Type B pancreatic cell (in vitro differentiated cells): ENCODE measurements at regions not wholly inside any gene's neighbourhood (a gene's known extent, or its start where the extent isn't known, plus 50 kb on each side); places are given as distances from the start of the nearest gene placed in this dataset.
"Not testable (repeated sequence)": the region's sequence is repeated elsewhere in the genome, so short reads cannot be mapped to it uniquely, and the experiment has no call there.

Experiments used
- DNase-seq: peaks from one replicate; pipeline ENCODE4 v3.0.0; 2021; ENCODE audit warnings: mixed read lengths; ENCODE audit not compliant: unreplicated experiment; ENCODE audit errors: extremely low spot score
- H3K27ac Mint-ChIP-seq: 2 replicates; pipeline ENCODE4 v1.8.0; 2021; ENCODE audit warnings: mild to moderate bottlenecking, mixed read lengths
- H3K27me3 Mint-ChIP-seq: 2 replicates; pipeline ENCODE4 v1.8.0; 2021; ENCODE audit warnings: mixed read lengths
- H3K36me3 Mint-ChIP-seq: 2 replicates; pipeline ENCODE4 v1.8.0; 2021; ENCODE audit warnings: mixed read lengths
- H3K4me1 Mint-ChIP-seq: one replicate; pipeline ENCODE4 v1.8.0; 2021; ENCODE audit warnings: mixed read lengths; ENCODE audit not compliant: unreplicated experiment
- H3K4me3 Mint-ChIP-seq: 2 replicates; pipeline ENCODE4 v1.8.0; 2021; ENCODE audit warnings: mild to moderate bottlenecking, mixed read lengths
- H3K9me3 Mint-ChIP-seq: 2 replicates; pipeline ENCODE4 v1.8.0; 2021; ENCODE audit warnings: mixed read lengths
- CTCF ChIP-seq: fragments of 200-600 bp; sonication (generic); conservative IDR thresholded peaks from 2 replicates; pipeline ENCODE4 v1.5.0; 2021; ENCODE audit warnings: antibody characterized with exemption, mild to moderate bottlenecking

- no peak for TF ChIP-seq CTCF
- Mint-ChIP-seq H3K27ac (no peak overlapping the region), H3K9me3 (peaks cover 4% of the 10 kb centered on the region), H3K4me1 (no peaks in the 10 kb centered on the region), H3K36me3 (no peaks in the 10 kb centered on the region), H3K27me3 (no peaks in the 10 kb centered on the region), H3K4me3 (no peak overlapping the region)
- no peak for DNase-seq
These were observed 101.4 kb upstream of the TRPM1 start for GRCh38 chr15:31202953-31203352.

- Mint-ChIP-seq H3K4me1 (no peaks in the 10 kb centered on the region), H3K27me3 (no peaks in the 10 kb centered on the region), H3K4me3 (no peak overlapping the region), H3K27ac (no peak overlapping the region), H3K9me3 (no peaks in the 10 kb centered on the region), H3K36me3 (no peaks in the 10 kb centered on the region)
- no peak for TF ChIP-seq CTCF
- DNase-seq = no peak
These were observed 102.5 kb upstream of the TRPM1 start for GRCh38 chr15:31203999-31204398.

- no peak for DNase-seq
- Mint-ChIP-seq H3K9me3 (no peaks in the 10 kb centered on the region), H3K36me3 (no peaks in the 10 kb centered on the region), H3K27me3 (no peaks in the 10 kb centered on the region), H3K4me1 (no peaks in the 10 kb centered on the region), H3K27ac (no peak overlapping the region), H3K4me3 (no peak overlapping the region)
- no peak for TF ChIP-seq CTCF
These were observed 105.1 kb upstream of the TRPM1 start for GRCh38 chr15:31206386-31207181.

- Mint-ChIP-seq H3K36me3 (no peaks in the 10 kb centered on the region), H3K27ac (no peak overlapping the region), H3K4me1 (no peaks in the 10 kb centered on the region), H3K27me3 (no peaks in the 10 kb centered on the region), H3K4me3 (no peak overlapping the region), H3K9me3 (no peaks in the 10 kb centered on the region)
- no peak for TF ChIP-seq CTCF
- no peak for DNase-seq
These were observed 105.7 kb upstream of the TRPM1 start for GRCh38 chr15:31207246-31207645.

- H3K4me1 Mint-ChIP-seq, DNase-seq, H3K27ac Mint-ChIP-seq, H3K36me3 Mint-ChIP-seq, H3K4me3 Mint-ChIP-seq, H3K27me3 Mint-ChIP-seq, H3K9me3 Mint-ChIP-seq: not testable (repeated sequence)
These were observed 106.3 kb upstream of the TRPM1 start for GRCh38 chr15:31207861-31208260.

- no peak overlapping the region for H3K4me3 Mint-ChIP-seq
- H3K27ac Mint-ChIP-seq = no peak overlapping the region
- no peaks in the 10 kb centered on the region for H3K27me3 Mint-ChIP-seq
- no peaks in the 10 kb centered on the region for H3K9me3 Mint-ChIP-seq
- H3K4me1 Mint-ChIP-seq = no peaks in the 10 kb centered on the region
- H3K36me3 Mint-ChIP-seq = no peaks in the 10 kb centered on the region
- no peak for DNase-seq
- TF ChIP-seq CTCF = no peak
These were observed 107.3 kb upstream of the TRPM1 start for GRCh38 chr15:31208817-31209216.
